Activated CD8-positive, alpha-beta T cell treated with anti-CD3 and anti-CD28 coated beads for 36 hours (primary cell): ENCODE measurements at regions not wholly inside any gene's neighbourhood (a gene's known extent, or its start where the extent isn't known, plus 50 kb on each side); places are given as distances from the start of the nearest gene placed in this dataset.

Source experiments
- ATAC-seq: fragments of 200-7000 bp; cut with Tn5 transposase; one replicate; pipeline ENCODE4 v1.10.0; 2021; ENCODE audit warnings: mild to moderate bottlenecking, moderate library complexity
- CTCF ChIA-PET: fragments of 350-600 bp; sonication (Branson Sonifier 250); formaldehyde crosslinking; loops from one replicate; lab custom pipeline; 2021; ENCODE audit warnings: antibody characterized with exemption; lab: Charles Lee
- POLR2A ChIA-PET: fragments of 350-600 bp; sonication (Branson Sonifier 250); formaldehyde crosslinking; loops from one replicate; lab custom pipeline; 2021; ENCODE audit warnings: antibody characterized with exemption; lab: Charles Lee
- DNase-seq: peaks from one replicate; pipeline ENCODE4 v3.0.0-alpha.2; 2020
- H3K27ac Mint-ChIP-seq: one replicate; pipeline ENCODE4 v1.8.0; 2021; ENCODE audit warnings: mild to moderate bottlenecking, mixed read lengths
- H3K27me3 Mint-ChIP-seq: one replicate; pipeline ENCODE4 v1.8.0; 2021; ENCODE audit warnings: mixed read lengths
- H3K36me3 Mint-ChIP-seq: one replicate; pipeline ENCODE4 v1.8.0; 2021; ENCODE audit warnings: low read depth, mixed read lengths
- H3K4me1 Mint-ChIP-seq: one replicate; pipeline ENCODE4 v1.8.0; 2021; ENCODE audit warnings: low read depth, mixed read lengths
- H3K4me3 Mint-ChIP-seq: one replicate; pipeline ENCODE4 v1.8.0; 2021; ENCODE audit warnings: mild to moderate bottlenecking, moderate library complexity, mixed read lengths
- H3K9me3 Mint-ChIP-seq: one replicate; pipeline ENCODE4 v1.8.0; 2021; ENCODE audit warnings: mixed read lengths
- CTCF ChIP-seq: fragments of 200-600 bp; IDR thresholded peaks from one replicate; pipeline ENCODE4 v1.8.0; 2022; ENCODE audit warnings: antibody characterized with exemption, mild to moderate bottlenecking
- intact Hi-C: fragments of 100-400 bp; cut with micrococcal nuclease; formaldehyde crosslinking; loops from one replicate; pipeline ENCODE4 v1.10.0; 2022

- Mint-ChIP-seq H3K9me3 (no peaks in the 10 kb centered on the region), H3K27ac (no peak overlapping the region), H3K36me3 (no peaks in the 10 kb centered on the region), H3K4me3 (no peak overlapping the region), H3K27me3 (no peaks in the 10 kb centered on the region), H3K4me1 (no peaks in the 10 kb centered on the region)
- ATAC-seq (no peak), DNase-seq (no peak)
- ChIA-PET CTCF (no interaction called here), POLR2A (no interaction called here)
- TF ChIP-seq CTCF = no peak
- intact Hi-C loops = no loop called here
Measured at GRCh38 chr5:62937661-62938558, 359.3 kb downstream of the LRRC70 start.

- H3K9me3 Mint-ChIP-seq = no peaks in the 10 kb centered on the region
- no peak for TF ChIP-seq CTCF
- ChIA-PET POLR2A (no interaction called here), CTCF (no interaction called here)
- intact Hi-C loops = no loop called here
- no peaks in the 10 kb centered on the region for H3K36me3 Mint-ChIP-seq
- DNase-seq = no peak
- ATAC-seq = no peak
- H3K27me3 Mint-ChIP-seq = no peaks in the 10 kb centered on the region
- no peak overlapping the region for H3K4me3 Mint-ChIP-seq
- H3K4me1 Mint-ChIP-seq = no peaks in the 10 kb centered on the region
- no peak overlapping the region for H3K27ac Mint-ChIP-seq
Measured at GRCh38 chr5:62935660-62936059, 357.0 kb downstream of the LRRC70 start.

- POLR2A ChIA-PET = no interaction called here
- TF ChIP-seq CTCF = no peak
- H3K4me3 Mint-ChIP-seq = no peak overlapping the region
Measured at GRCh38 chr5:62934319-62934718, 355.7 kb downstream of the LRRC70 start.

GRCh38 chr5:62933261-62933660, 354.6 kb downstream of the LRRC70 start:
- POLR2A ChIA-PET = no interaction called here
- no peak overlapping the region for H3K27ac Mint-ChIP-seq
- H3K36me3 Mint-ChIP-seq = no peaks in the 10 kb centered on the region
- ATAC-seq = no peak
- H3K9me3 Mint-ChIP-seq = no peaks in the 10 kb centered on the region
- no peaks in the 10 kb centered on the region for H3K27me3 Mint-ChIP-seq
- H3K4me3 Mint-ChIP-seq = no peak overlapping the region
- intact Hi-C loops = no loop called here
- DNase-seq = no peak
- no peaks in the 10 kb centered on the region for H3K4me1 Mint-ChIP-seq
- TF ChIP-seq CTCF = no peak
- CTCF ChIA-PET = no interaction called here

More at GRCh38 chr5:62934319-62934718, 355.7 kb downstream of the LRRC70 start:
- no peaks in the 10 kb centered on the region for H3K36me3 Mint-ChIP-seq
- H3K27ac Mint-ChIP-seq = no peak overlapping the region
- H3K4me1 Mint-ChIP-seq = no peaks in the 10 kb centered on the region
- H3K27me3 Mint-ChIP-seq = no peaks in the 10 kb centered on the region
- ATAC-seq (no peak), DNase-seq (no peak)
- intact Hi-C loops = no loop called here
- CTCF ChIA-PET = no interaction called here
- H3K9me3 Mint-ChIP-seq = no peaks in the 10 kb centered on the region

- intact Hi-C loops = no loop called here
- DNase-seq (no peak), ATAC-seq (no peak)
- CTCF ChIA-PET = interaction anchor here (1.0 kb wide), 1 partner anchor 10 kb away, joined by 3 read pairs; no protein-coding TSS in a partner anchor
- no peak for TF ChIP-seq CTCF
- Mint-ChIP-seq H3K4me3 (no peak overlapping the region), H3K27ac (no peak overlapping the region), H3K36me3 (no peaks in the 10 kb centered on the region), H3K4me1 (no peaks in the 10 kb centered on the region), H3K9me3 (no peaks in the 10 kb centered on the region), H3K27me3 (no peaks in the 10 kb centered on the region)
- POLR2A ChIA-PET = no interaction called here
Measured at GRCh38 chr5:62931153-62931950, 352.7 kb downstream of the LRRC70 start.
